Stomach (tissue), 8 donors: ENCODE measurements at regions not wholly inside any gene's neighbourhood (a gene's known extent, or its start where the extent isn't known, plus 50 kb on each side); places are given as distances from the start of the nearest gene placed in this dataset.
"Not testable (repeated sequence)": the region's sequence is repeated elsewhere in the genome, so short reads cannot be mapped to it uniquely, and the experiment has no call there.

ENCODE experiments used
- DNase-seq, 2 donors: peaks; one replicate each; pipeline versions ENCODE4 v3.0.0 to v3.0.0-alpha.2; 2013 to 2019
- H3K27ac ChIP-seq, 5 donors: fragments of 200-600 bp in 4 of 5; sonication (generic) in 4 of 5; one replicate each; pipeline ENCODE4 v1.5.1; 2013 to 2019; ENCODE audit warnings: mild to moderate bottlenecking in 1 of 5, moderate library complexity in 1 of 5
- H3K27me3 ChIP-seq, 3 donors: fragments of 200-600 bp; sonication (generic); one replicate each; pipeline ENCODE4 v1.5.1; 2017 to 2019; ENCODE audit warnings: mixed run types in 1 of 3
- H3K36me3 ChIP-seq, 4 donors: fragments of 200-600 bp; sonication (generic); 1 replicate in 3 of 4; 2 replicates in 1 of 4; pipeline ENCODE4 v1.5.1; 2016 to 2019
- H3K4me1 ChIP-seq, 4 donors: fragments of 200-600 bp; sonication (generic); one replicate each; pipeline ENCODE4 v1.5.1; 2016 to 2019
- H3K4me3 ChIP-seq, 4 donors: fragments of 200-600 bp; sonication (generic) in 3 of 4; one replicate each; pipeline ENCODE4 v1.5.1; 2016 to 2019; ENCODE audit warnings: mild to moderate bottlenecking in 1 of 4
- H3K9me3 ChIP-seq, 4 donors: fragments of 200-600 bp; sonication (generic); one replicate each; pipeline ENCODE4 v1.5.1; 2016 to 2019
- EP300 ChIP-seq: sonication (generic); formaldehyde crosslinking; IDR thresholded peaks from one replicate; pipeline ENCODE4 v1.6.1; 2017; ENCODE audit warnings: antibody characterized with exemption
- POLR2A ChIP-seq, 4 donors: fragments of 450-650 bp; IDR thresholded peaks; one replicate each; pipeline ENCODE4 v1.6.1; 2016; ENCODE audit warnings: antibody characterized with exemption in 4 of 4, control low read depth in 2 of 4, mild to moderate bottlenecking in 1 of 4, moderate library complexity in 1 of 4
- POLR2AphosphoS5 ChIP-seq, 3 donors: sonication (generic); formaldehyde crosslinking; IDR thresholded peaks; one replicate each; pipeline ENCODE4 v1.6.1; 2016; ENCODE audit warnings: antibody characterized with exemption in 3 of 3
- WGBS, 5 donors: extraction: QIAGEN DNeasy Blood & Tissue Kit in 3 of 5; methylation state at CpG; one replicate each; pipeline versions ENCODE4 v1.1.5 to v1.1.7; 2013 to 2018; 5-methylcytosine and 5-hydroxymethylcytosine counted together
- intact Hi-C: fragments of 100-400 bp; cut with DNase I; formaldehyde crosslinking; loops from one replicate; pipeline ENCODE4 v1.15.1; 2023; ENCODE audit warnings: low total_unique reads
- TF ChIP-seq, protein P1 (sequence below), 7 experiments: fragments of 450-650 bp in 4 of 7; fragments of 200-600 bp in 3 of 7; sonication (generic) in 3 of 7; IDR thresholded peaks; one replicate each; pipeline ENCODE4 v1.5.1; 2016 to 2019; ENCODE audit warnings: antibody characterized with exemption in 7 of 7, control low read depth in 2 of 7, mild to moderate bottlenecking in 1 of 7
- donor health status: healthy with polysubstance abuse.
- donor health status: Bipolar disorder and iron deficiency.
- donor health status: healthy.

GRCh38 chr2:12560618-12561017 lies 156.1 kb upstream of the TRIB2 start:
- no peak overlapping the region for H3K4me3 ChIP-seq
- no peaks in the 10 kb centered on the region for H3K27me3 ChIP-seq
- no peaks in the 10 kb centered on the region for H3K36me3 ChIP-seq
- intact Hi-C loops, result no loop called here
- TF ChIP-seq EP300 (no peak), POLR2AphosphoS5 (IDR thresholded peaks at IDR 0.05) (no peak), POLR2A (IDR thresholded peaks at IDR 0.05) (no peak)
- TF ChIP-seq, protein P1, sequence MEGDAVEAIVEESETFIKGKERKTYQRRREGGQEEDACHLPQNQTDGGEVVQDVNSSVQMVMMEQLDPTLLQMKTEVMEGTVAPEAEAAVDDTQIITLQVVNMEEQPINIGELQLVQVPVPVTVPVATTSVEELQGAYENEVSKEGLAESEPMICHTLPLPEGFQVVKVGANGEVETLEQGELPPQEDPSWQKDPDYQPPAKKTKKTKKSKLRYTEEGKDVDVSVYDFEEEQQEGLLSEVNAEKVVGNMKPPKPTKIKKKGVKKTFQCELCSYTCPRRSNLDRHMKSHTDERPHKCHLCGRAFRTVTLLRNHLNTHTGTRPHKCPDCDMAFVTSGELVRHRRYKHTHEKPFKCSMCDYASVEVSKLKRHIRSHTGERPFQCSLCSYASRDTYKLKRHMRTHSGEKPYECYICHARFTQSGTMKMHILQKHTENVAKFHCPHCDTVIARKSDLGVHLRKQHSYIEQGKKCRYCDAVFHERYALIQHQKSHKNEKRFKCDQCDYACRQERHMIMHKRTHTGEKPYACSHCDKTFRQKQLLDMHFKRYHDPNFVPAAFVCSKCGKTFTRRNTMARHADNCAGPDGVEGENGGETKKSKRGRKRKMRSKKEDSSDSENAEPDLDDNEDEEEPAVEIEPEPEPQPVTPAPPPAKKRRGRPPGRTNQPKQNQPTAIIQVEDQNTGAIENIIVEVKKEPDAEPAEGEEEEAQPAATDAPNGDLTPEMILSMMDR (IDR thresholded peaks at IDR 0.05), result no peak
- no peaks in the 10 kb centered on the region for H3K9me3 ChIP-seq
- H3K4me1 ChIP-seq, result peaks cover under 1 to 10% (median 3%) of the 10 kb centered on the region in 4 donors
- H3K27ac ChIP-seq, result no peak overlapping the region
- DNase-seq, result no peak
- WGBS, 5 donors, result 80 to 96% (median 92%) methylated on average over 9 of the region's 9 CpGs

DNA sequence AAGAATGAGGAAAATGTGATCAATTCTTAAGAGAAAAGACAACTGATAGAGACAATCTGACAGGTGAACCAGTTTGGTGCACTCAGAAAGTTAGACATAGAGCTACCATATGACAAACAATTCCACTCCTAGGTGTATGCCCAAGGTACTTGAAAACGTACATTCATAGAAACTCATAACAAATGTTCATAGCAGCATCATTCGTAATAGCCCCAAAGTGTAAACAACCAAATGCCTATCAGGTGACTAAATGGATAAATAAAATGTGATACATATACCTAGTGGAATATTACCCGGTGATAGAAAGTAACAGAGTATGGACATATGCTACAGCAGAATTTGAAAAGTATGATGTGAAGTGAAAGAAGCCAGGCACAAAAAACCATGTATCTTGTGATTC lies 149.3 kb upstream of the TRIB2 start:
- no peak overlapping the region for H3K4me3 ChIP-seq
- WGBS, 5 donors, result 79 to 92% (median 88%) methylated on average over 3 of the region's 3 CpGs
- TF ChIP-seq EP300 (no peak), POLR2AphosphoS5 (IDR thresholded peaks at IDR 0.05) (no peak)

GRCh38 chr2:12569510-12569909 lies 147.2 kb upstream of the TRIB2 start:
- DNase-seq, H3K4me3 ChIP-seq, intact Hi-C loops, H3K36me3 ChIP-seq, H3K9me3 ChIP-seq, H3K4me1 ChIP-seq, H3K27me3 ChIP-seq, H3K27ac ChIP-seq: not testable (repeated sequence)
- 88 to 93% (median 90%) methylated on average over 7 of the region's 7 CpGs for WGBS, 5 donors

More for the DNA sequence above, 149.3 kb upstream of the TRIB2 start:
- DNase-seq, result no peak
- Histone ChIP-seq H3K27me3 (no peaks in the 10 kb centered on the region), H3K4me1 (no peaks in the 10 kb centered on the region), H3K27ac (no peak overlapping the region), H3K9me3 (no peaks in the 10 kb centered on the region), H3K36me3 (no peaks in the 10 kb centered on the region)
- intact Hi-C loops, result no loop called here

DNA sequence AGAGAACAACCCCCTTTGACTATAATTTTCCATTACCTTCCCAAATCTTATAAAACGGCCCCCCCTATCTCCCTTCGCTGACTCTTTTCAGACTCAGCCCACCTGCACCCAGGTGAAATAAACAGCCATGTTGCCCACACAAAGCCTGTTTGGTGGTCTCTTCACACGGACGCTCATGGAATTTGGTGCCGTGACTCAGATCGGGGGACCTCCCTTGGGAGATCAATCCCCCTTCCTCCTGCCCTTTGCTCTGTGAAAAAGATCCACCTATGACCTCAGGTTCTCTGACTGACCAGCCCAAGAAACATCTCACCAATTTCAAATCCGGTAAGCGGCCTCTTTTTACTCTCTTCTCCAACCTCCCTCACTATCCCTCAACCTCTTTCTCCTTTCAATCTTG lies 146.8 kb upstream of the TRIB2 start:
- H3K9me3 ChIP-seq, DNase-seq, intact Hi-C loops, H3K36me3 ChIP-seq, H3K27me3 ChIP-seq, H3K27ac ChIP-seq, H3K4me1 ChIP-seq, H3K4me3 ChIP-seq: not testable (repeated sequence)
- WGBS, 5 donors, result 95 to 98% (median 97%) methylated on average over 8 of the region's 8 CpGs

DNA sequence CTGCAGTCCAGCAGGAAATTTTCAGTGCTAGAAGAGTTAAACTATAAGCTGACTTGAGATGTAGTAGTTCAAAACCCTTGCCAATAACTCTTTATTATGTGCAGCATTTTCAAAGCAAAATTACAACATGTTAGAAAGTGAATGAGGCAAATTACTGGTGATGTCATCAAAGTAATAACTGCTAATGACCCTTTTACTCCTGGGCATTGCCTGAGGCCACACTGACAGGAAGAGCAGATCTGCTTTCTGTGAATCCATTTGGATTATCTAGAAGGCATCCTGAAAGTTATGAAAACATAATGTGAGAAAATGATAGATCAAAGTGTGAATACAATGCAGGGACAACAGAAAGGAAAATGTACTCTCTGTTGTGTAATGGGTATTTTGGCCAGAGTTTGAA lies 139.6 kb upstream of the TRIB2 start:
- intact Hi-C loops, result no loop called here
- no peaks in the 10 kb centered on the region for H3K36me3 ChIP-seq

GRCh38 chr2:12577567-12578253 lies 139.0 kb upstream of the TRIB2 start:
- Histone ChIP-seq H3K9me3 (no peaks in the 10 kb centered on the region), H3K36me3 (no peaks in the 10 kb centered on the region), H3K27me3 (no peaks in the 10 kb centered on the region), H3K27ac (no peak overlapping the region), H3K4me1 (no peaks in the 10 kb centered on the region), H3K4me3 (no peak overlapping the region)
- intact Hi-C loops, result no loop called here
- TF ChIP-seq EP300 (no peak), POLR2A (IDR thresholded peaks at IDR 0.05) (no peak), POLR2AphosphoS5 (IDR thresholded peaks at IDR 0.05) (no peak)
- TF ChIP-seq, protein P1 (IDR thresholded peaks at IDR 0.05), result no peak
- whole genome bisulfite sequencing, 5 donors, result 89 to 93% (median 91%) methylated on average over 7 of the region's 7 CpGs
- no peak for DNase-seq

More for the DNA sequence above, 139.6 kb upstream of the TRIB2 start:
- Histone ChIP-seq H3K9me3 (no peaks in the 10 kb centered on the region), H3K27me3 (no peaks in the 10 kb centered on the region), H3K4me1 (no peaks in the 10 kb centered on the region), H3K27ac (no peak overlapping the region), H3K4me3 (no peak overlapping the region)
- TF ChIP-seq POLR2A (IDR thresholded peaks at IDR 0.05) (no peak), EP300 (no peak), POLR2AphosphoS5 (IDR thresholded peaks at IDR 0.05) (no peak)
- TF ChIP-seq, protein P1 (IDR thresholded peaks at IDR 0.05), result no peak
- no peak for DNase-seq
